Endothelial cell of umbilical vein (primary cell): ENCODE measurements at regions not wholly inside any gene's neighbourhood (a gene's known extent, or its start where the extent isn't known, plus 50 kb on each side); places are given as distances from the start of the nearest gene placed in this dataset.

Source experiments
- BruUV-seq: library from RNA; stranded (reverse); fragments of 400-500 nt; replicated peaks from 2 replicates; lab custom pipeline; 2021; lab: Mats Ljungman, UMichigan
- CTCF ChIA-PET: fragments of 300-600, 350-600 bp; sonication (Branson Sonifier 250); formaldehyde crosslinking; loops from one replicate; lab custom pipeline; 2021; ENCODE audit warnings: antibody characterized with exemption, inconsistent platforms; lab: Charles Lee
- POLR2A ChIA-PET: fragments of 300-600, 350-600 bp; sonication (Branson Sonifier 250); formaldehyde crosslinking; loops from one replicate; lab custom pipeline; 2021; ENCODE audit warnings: antibody characterized with exemption, inconsistent platforms; lab: Charles Lee
- DNase-seq: peaks from one replicate; pipeline ENCODE4 v3.0.0-alpha.2; 2011; ENCODE audit warnings: low read depth, low spot score
- FAIRE-seq: peaks from 2 replicates; lab custom pipeline; 2011; peaks lifted over from hg19 to GRCh38; lab: Jason Lieb, UNC
- H2AFZ ChIP-seq: 2 replicates; pipeline ENCODE4 v1.6.0; 2012; ENCODE audit warnings: low read depth, low read length, control low read depth, inconsistent platforms
- H3K27ac ChIP-seq: 2 replicates; pipeline ENCODE4 v1.5.1; 2011; ENCODE audit warnings: low read depth, mild to moderate bottlenecking, control low read depth, low read length, moderate library complexity; ENCODE audit not compliant: insufficient read depth
- H3K27me3 ChIP-seq, 2 experiments: 2 replicates each; pipeline versions ENCODE4 v1.6.0 to v1.6.1; 2011; ENCODE audit warnings: low read length in 2 of 2, mixed read lengths in 1 of 2; ENCODE audit not compliant: control insufficient read depth in 2 of 2, insufficient read depth in 2 of 2
- H3K36me3 ChIP-seq, 2 experiments: 2 replicates in 1 of 2; 3 replicates in 1 of 2; pipeline ENCODE4 v1.5.1; 2011; ENCODE audit warnings: low read length in 2 of 2, mild to moderate bottlenecking in 1 of 2, moderate library complexity in 1 of 2; ENCODE audit not compliant: control insufficient read depth in 2 of 2, insufficient read depth in 2 of 2; ENCODE audit errors: extremely low read depth in 1 of 2
- H3K4me1 ChIP-seq: 3 replicates; pipeline ENCODE4 v1.5.1; 2011; ENCODE audit warnings: mild to moderate bottlenecking, low read length; ENCODE audit not compliant: control insufficient read depth, insufficient read depth; ENCODE audit errors: extremely low read depth
- H3K4me2 ChIP-seq: 2 replicates; pipeline ENCODE4 v1.6.1; 2011; ENCODE audit warnings: low read length, control low read depth, mixed read lengths; ENCODE audit not compliant: insufficient read depth
- H3K4me3 ChIP-seq, 3 experiments: fragments of 200-600 bp in 1 of 3; sonication (generic), shearing (Covaris generic) in 1 of 3; replicated peaks in 1 of 3; 2 replicates each; pipeline ENCODE4 v1.5.1; 2011 to 2016; ENCODE audit warnings: control low read depth in 3 of 3, low read length in 3 of 3, mild to moderate bottlenecking in 2 of 3, inconsistent platforms in 1 of 3, low read depth in 1 of 3, moderate library complexity in 1 of 3; ENCODE audit not compliant: insufficient read depth in 1 of 3
- H3K79me2 ChIP-seq: 2 replicates; pipeline ENCODE4 v1.6.0; 2012; ENCODE audit warnings: low read length, inconsistent platforms; ENCODE audit not compliant: control insufficient read depth, insufficient read depth
- H3K9ac ChIP-seq: replicated peaks from 2 replicates; pipeline ENCODE3; 2011; ENCODE audit warnings: low read length, control low read depth; ENCODE audit not compliant: insufficient read depth; ENCODE audit errors: extremely low read depth
- H3K9me1 ChIP-seq: replicated peaks from 3 replicates; pipeline ENCODE4 v1.6.0; 2011; ENCODE audit warnings: mild to moderate bottlenecking, low read length; ENCODE audit not compliant: control insufficient read depth, insufficient read depth; ENCODE audit errors: extremely low read depth
- H3K9me3 ChIP-seq: replicated peaks from 2 replicates; pipeline ENCODE4 v1.5.1; 2012; ENCODE audit warnings: low read length, inconsistent platforms; ENCODE audit not compliant: control insufficient read depth, insufficient read depth
- H4K20me1 ChIP-seq: replicated peaks from 2 replicates; pipeline ENCODE3; 2011; ENCODE audit warnings: mild to moderate bottlenecking, low read length; ENCODE audit not compliant: control insufficient read depth, insufficient read depth; ENCODE audit errors: extremely low read depth
- EZH2 ChIP-seq: IDR thresholded peaks from 2 replicates; pipeline ENCODE4 v1.6.1; 2012; ENCODE audit warnings: borderline replicate concordance, low read depth, mild to moderate bottlenecking, moderate library complexity, low read length, inconsistent platforms; ENCODE audit not compliant: severe bottlenecking
- FOS ChIP-seq: IDR thresholded peaks from 2 replicates; pipeline ENCODE4 v1.6.1; 2011; ENCODE audit warnings: mild to moderate bottlenecking, low read length, moderate library complexity, borderline replicate concordance; ENCODE audit not compliant: insufficient read depth
- GATA2 ChIP-seq: IDR thresholded peaks from 2 replicates; pipeline ENCODE4 v1.7.0; 2011; ENCODE audit warnings: low read depth, mild to moderate bottlenecking, moderate library complexity, mixed read lengths, low read length; ENCODE audit not compliant: insufficient read length, insufficient read depth
- JUN ChIP-seq: IDR thresholded peaks from 2 replicates; pipeline ENCODE4 v1.6.1; 2011; ENCODE audit warnings: borderline replicate concordance, low read depth; ENCODE audit not compliant: insufficient read length, insufficient read depth
- MAX ChIP-seq: IDR thresholded peaks from 2 replicates; pipeline ENCODE4 v1.6.1; 2011; ENCODE audit not compliant: insufficient read depth, insufficient read length
- MYC ChIP-seq: IDR thresholded peaks from one replicate; pipeline ENCODE4 v1.6.1; 2011; ENCODE audit warnings: mild to moderate bottlenecking, low read depth, low read length
- POLR2A ChIP-seq: IDR thresholded peaks from 2 replicates; pipeline ENCODE4 v1.6.1; 2012; ENCODE audit warnings: low read depth, mild to moderate bottlenecking, control low read depth, low read length
- POLR2AphosphoS5 ChIP-seq: IDR thresholded peaks from 2 replicates; pipeline ENCODE4 v1.6.1; 2012; ENCODE audit warnings: low read depth, mild to moderate bottlenecking, control low read depth, low read length, moderate library complexity; ENCODE audit not compliant: insufficient read depth
- dilution Hi-C: fragments of 300-500 bp; cut with MboI; formaldehyde crosslinking; loops from one replicate; pipeline ENCODE4 v1.15.0; 2019; ENCODE audit warnings: low sequenced_read_pairs; ENCODE audit not compliant: extremely low pct_ligation_motif_present
- intact Hi-C: fragments of 100-400 bp; cut with micrococcal nuclease; formaldehyde crosslinking; loops from one replicate; pipeline ENCODE4 v1.10.0; 2022
- TF ChIP-seq, protein P1 (sequence below), 2 donors: IDR thresholded peaks; 1 replicate in 1 of 2; 2 replicates in 1 of 2; pipeline ENCODE4 v1.5.1; 2011; ENCODE audit warnings: low read length in 2 of 2, mild to moderate bottlenecking in 2 of 2, moderate library complexity in 2 of 2, control low read depth in 1 of 2, inconsistent platforms in 1 of 2, low read depth in 1 of 2; ENCODE audit not compliant: insufficient read depth in 1 of 2; ENCODE audit errors: extremely low read depth in 1 of 2

DNA sequence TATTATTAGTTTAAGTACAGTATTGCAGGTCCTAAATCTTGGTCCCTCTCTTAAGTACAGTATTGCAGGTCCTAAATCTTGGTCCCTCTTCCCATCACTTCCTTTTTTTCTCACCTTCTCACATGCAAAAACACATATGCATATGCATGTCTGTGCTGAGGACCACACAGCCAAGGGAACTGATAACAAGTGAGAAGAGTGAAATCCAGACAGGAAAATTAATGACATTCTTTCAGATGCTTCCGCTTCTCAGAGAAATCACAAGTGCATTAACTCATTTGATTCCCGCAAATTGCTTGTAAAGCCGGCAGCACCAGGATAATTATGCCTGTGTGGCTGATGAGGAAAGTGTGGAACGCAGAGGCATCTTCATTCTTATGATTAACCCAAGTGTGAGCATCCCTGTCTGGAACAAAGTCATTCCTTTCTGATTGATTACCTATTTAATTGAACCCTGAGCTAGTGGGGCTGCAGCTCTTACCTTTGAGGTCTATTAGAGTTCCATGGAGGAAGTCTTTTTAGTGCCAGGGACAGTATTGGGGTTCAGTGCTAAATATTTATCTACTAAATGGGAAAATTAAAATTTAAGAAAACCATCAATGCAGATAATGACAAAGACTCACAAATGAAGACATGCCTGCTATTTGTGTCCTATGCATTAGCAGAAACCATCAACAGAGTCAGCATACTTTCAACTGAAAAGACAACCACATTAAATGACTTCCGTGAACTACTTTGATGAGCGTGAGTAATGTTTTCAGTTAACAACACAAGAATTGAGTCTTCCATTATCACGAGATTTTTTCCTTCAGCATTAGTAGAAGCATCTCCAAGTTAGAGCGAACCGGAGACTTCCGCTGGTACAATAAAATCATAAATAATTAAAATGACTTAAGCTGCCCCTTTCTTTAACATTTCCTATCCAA is 220.4 kb upstream of the SLC35G4 start:
- H4K20me1 ChIP-seq: no peaks in the 10 kb centered on the region
- no peak overlapping the region for H3K4me2 ChIP-seq
- no peaks in the 10 kb centered on the region for H3K27me3 ChIP-seq
- dilution Hi-C loops (no loop called here), intact Hi-C loops (no loop called here)
- H3K4me1 ChIP-seq: no peaks in the 10 kb centered on the region
- FAIRE-seq: no peak
- no TSS peak for BruUV-seq
- H3K9me1 ChIP-seq: no peaks in the 10 kb centered on the region
- TF ChIP-seq POLR2A (no peak), POLR2AphosphoS5 (no peak), GATA2 (no peak), JUN (no peak), FOS (no peak), MAX (no peak), MYC (no peak), EZH2 (no peak)
- TF ChIP-seq, protein P1, sequence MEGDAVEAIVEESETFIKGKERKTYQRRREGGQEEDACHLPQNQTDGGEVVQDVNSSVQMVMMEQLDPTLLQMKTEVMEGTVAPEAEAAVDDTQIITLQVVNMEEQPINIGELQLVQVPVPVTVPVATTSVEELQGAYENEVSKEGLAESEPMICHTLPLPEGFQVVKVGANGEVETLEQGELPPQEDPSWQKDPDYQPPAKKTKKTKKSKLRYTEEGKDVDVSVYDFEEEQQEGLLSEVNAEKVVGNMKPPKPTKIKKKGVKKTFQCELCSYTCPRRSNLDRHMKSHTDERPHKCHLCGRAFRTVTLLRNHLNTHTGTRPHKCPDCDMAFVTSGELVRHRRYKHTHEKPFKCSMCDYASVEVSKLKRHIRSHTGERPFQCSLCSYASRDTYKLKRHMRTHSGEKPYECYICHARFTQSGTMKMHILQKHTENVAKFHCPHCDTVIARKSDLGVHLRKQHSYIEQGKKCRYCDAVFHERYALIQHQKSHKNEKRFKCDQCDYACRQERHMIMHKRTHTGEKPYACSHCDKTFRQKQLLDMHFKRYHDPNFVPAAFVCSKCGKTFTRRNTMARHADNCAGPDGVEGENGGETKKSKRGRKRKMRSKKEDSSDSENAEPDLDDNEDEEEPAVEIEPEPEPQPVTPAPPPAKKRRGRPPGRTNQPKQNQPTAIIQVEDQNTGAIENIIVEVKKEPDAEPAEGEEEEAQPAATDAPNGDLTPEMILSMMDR (IDR thresholded peaks at IDR 0.05; ENCODE audit: extremely low read depth in 1 of 2, insufficient read depth in 1 of 2, low read depth in 1 of 2, low read length in 2 of 2): no peak
- H3K9me3 ChIP-seq: no peaks in the 10 kb centered on the region
- H3K27ac ChIP-seq: no peak overlapping the region
- ChIA-PET CTCF (interaction anchor here (1.0 to 1.5 kb wide), 2 partner anchors 31 to 130 kb away, joined by 3 read pairs; no protein-coding TSS in a partner anchor), POLR2A (no interaction called here)
- H2AFZ ChIP-seq: no peak overlapping the region
- no peaks in the 10 kb centered on the region for H3K36me3 ChIP-seq
- no peaks in the 10 kb centered on the region for H3K79me2 ChIP-seq
- H3K4me3 ChIP-seq: no peak overlapping the region
- no peak for DNase-seq
- no peak overlapping the region for H3K9ac ChIP-seq
